ENCODE measurements at regions not wholly inside any gene's neighbourhood (a gene's known extent, or its start where the extent isn't known, plus 50 kb on each side); places are given as distances from the start of the nearest gene placed in this dataset.

DNA sequence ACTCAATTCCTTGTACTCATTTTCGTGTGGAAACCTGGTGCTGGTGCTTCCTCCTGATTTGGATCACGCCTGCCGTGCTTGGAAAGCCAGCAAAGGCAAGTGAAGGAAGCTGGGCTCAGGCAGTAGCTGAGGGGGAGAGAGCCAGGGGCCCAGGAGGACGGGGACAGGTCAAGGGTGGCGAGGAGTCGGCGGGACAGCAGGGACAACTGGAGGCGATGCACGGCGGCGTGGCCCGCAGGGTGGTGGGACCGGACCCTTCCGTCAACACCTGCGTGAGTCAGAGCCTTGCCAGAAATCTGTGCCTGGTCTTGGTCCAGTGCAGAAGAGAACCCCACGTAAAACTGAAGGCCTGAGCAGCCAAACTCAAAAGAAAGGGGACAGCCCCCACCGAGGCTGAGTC is 309.7 kb upstream of the SHH start:
- TF ChIP-seq CTCF (conservative IDR thresholded peaks at IDR 0.05 in 1 of 2, IDR thresholded peaks at IDR 0.05 in 1 of 2; ENCODE audit: extremely low read depth in 1 of 2, insufficient read depth in 1 of 2, low read depth in 1 of 2, low read length in 2 of 2) (no peak), EZH2 (IDR thresholded peaks at IDR 0.05; ENCODE audit: borderline replicate concordance, low read length) (no peak)

Measured in mammary epithelial cell (primary cell).